PC-3 (cell line): ENCODE measurements at regions not wholly inside any gene's neighbourhood (a gene's known extent, or its start where the extent isn't known, plus 50 kb on each side); places are given as distances from the start of the nearest gene placed in this dataset.

Source experiments
- ATAC-seq: fragments of 200-7000 bp; cut with Tn5 transposase; 2 replicates; pipeline ENCODE4 v1.9.1; 2020; ENCODE audit warnings: mild to moderate bottlenecking, moderate library complexity
- BruUV-seq: library from RNA; stranded (reverse); fragments of 400-500 nt; replicated peaks from 2 replicates; lab custom pipeline; 2021; lab: Mats Ljungman, UMichigan
- CTCF ChIA-PET: fragments of 300-600 bp; sonication (Branson Sonifier 250); formaldehyde crosslinking; loops from one replicate; lab custom pipeline; 2022; ENCODE audit warnings: antibody characterized with exemption; lab: Charles Lee
- POLR2A ChIA-PET: fragments of 300-600 bp; sonication (Branson Sonifier 250); formaldehyde crosslinking; loops from one replicate; lab custom pipeline; 2022; ENCODE audit warnings: antibody characterized with exemption; ENCODE audit not compliant: unreplicated experiment; lab: Charles Lee
- DNase-seq: peaks from one replicate; pipeline ENCODE4 v3.0.0-alpha.2; 2015
- H2AFZ ChIP-seq: fragments of 300-600 bp; sonication (generic); 2 replicates; pipeline ENCODE4 v1.6.0; 2016; ENCODE audit warnings: antibody characterized with exemption, low read length
- H3F3A ChIP-seq: fragments of 300-600 bp; sonication (generic); one replicate; pipeline ENCODE4 v1.6.0; 2017; ENCODE audit warnings: antibody characterized with exemption, low read length, control low read depth, mild to moderate bottlenecking; ENCODE audit not compliant: unreplicated experiment
- H3K27ac ChIP-seq: fragments of 300-600 bp; sonication (generic); 2 replicates; pipeline ENCODE4 v1.5.1; 2016; ENCODE audit warnings: mild to moderate bottlenecking, low read length
- H3K27me3 ChIP-seq: fragments of 300-600 bp; sonication (generic); 2 replicates; pipeline ENCODE4 v1.6.1; 2016; ENCODE audit warnings: low read length, mixed read lengths
- H3K36me3 ChIP-seq: fragments of 300-600 bp; sonication (generic); 2 replicates; pipeline ENCODE4 v1.6.1; 2016; ENCODE audit warnings: low read depth, mixed run types, low read length, mixed read lengths
- H3K4me1 ChIP-seq: fragments of 300-600 bp; sonication (generic); 2 replicates; pipeline ENCODE4 v1.5.1; 2016; ENCODE audit warnings: low read length; ENCODE audit not compliant: insufficient read depth
- H3K4me2 ChIP-seq: fragments of 300-600 bp; sonication (generic); 2 replicates; pipeline ENCODE4 v1.6.0; 2016; ENCODE audit warnings: low read length
- H3K4me3 ChIP-seq: fragments of 300-600 bp; sonication (generic); 2 replicates; pipeline ENCODE4 v1.5.1; 2016; ENCODE audit warnings: mild to moderate bottlenecking, low read length, mixed read lengths
- H3K79me2 ChIP-seq: fragments of 300-600 bp; sonication (generic); 2 replicates; pipeline ENCODE4 v1.6.1; 2017; ENCODE audit warnings: low read length, mixed read lengths
- H3K9ac ChIP-seq: fragments of 300-600 bp; sonication (generic); 2 replicates; pipeline ENCODE4 v1.6.0; 2016; ENCODE audit warnings: mild to moderate bottlenecking, low read length
- H3K9me2 ChIP-seq: fragments of 300-600 bp; sonication (generic); replicated peaks from 2 replicates; pipeline ENCODE4 v1.6.1; 2016; ENCODE audit warnings: mixed run types, low read length, mixed read lengths
- H3K9me3 ChIP-seq: fragments of 300-600 bp; sonication (generic); 2 replicates; pipeline ENCODE4 v1.6.1; 2016; ENCODE audit warnings: low read length, mixed read lengths
- H4K20me1 ChIP-seq: fragments of 300-600 bp; sonication (generic); 2 replicates; pipeline ENCODE4 v1.6.1; 2016; ENCODE audit warnings: low read length, mixed read lengths
- CTCF ChIP-seq: fragments of 300-600 bp; sonication (generic); conservative IDR thresholded peaks from 2 replicates; pipeline ENCODE4 v1.5.1; 2017; ENCODE audit warnings: antibody characterized with exemption, low read depth, mild to moderate bottlenecking, low read length
- EZH2 ChIP-seq: fragments of 300-600 bp; sonication (generic); IDR thresholded peaks from one replicate; pipeline ENCODE4 v1.6.1; 2017; ENCODE audit warnings: antibody characterized with exemption, mild to moderate bottlenecking, low read length; ENCODE audit not compliant: unreplicated experiment
- EZH2phosphoT487 ChIP-seq: fragments of 300-600 bp; sonication (generic); IDR thresholded peaks from 2 replicates; pipeline ENCODE4 v1.6.1; 2018; ENCODE audit warnings: mild to moderate bottlenecking, antibody characterized with exemption, low read length, borderline replicate concordance
- intact Hi-C: fragments of 100-400 bp; cut with micrococcal nuclease; formaldehyde crosslinking; loops from 2 replicates; pipeline ENCODE4 v1.9.0; 2023

GRCh38 chr3:21310891-21311290, 440.1 kb downstream of the ZNF385D start:
- H3K9me3 ChIP-seq, result no peaks in the 10 kb centered on the region
- no peak overlapping the region for H3K4me2 ChIP-seq
- H3K4me3 ChIP-seq, result no peak overlapping the region
- no peaks in the 10 kb centered on the region for H3K27me3 ChIP-seq
- no peaks in the 10 kb centered on the region for H3K79me2 ChIP-seq
- no peaks in the 10 kb centered on the region for H3F3A ChIP-seq
- ChIA-PET POLR2A (no interaction called here), CTCF (no interaction called here)
- no peak overlapping the region for H3K9ac ChIP-seq
- H3K4me1 ChIP-seq, result no peaks in the 10 kb centered on the region
- TF ChIP-seq CTCF (no peak), EZH2 (no peak), EZH2phosphoT487 (no peak)
- ATAC-seq (no peak), DNase-seq (no peak)
- H3K36me3 ChIP-seq, result no peaks in the 10 kb centered on the region
- H3K27ac ChIP-seq, result no peak overlapping the region
- H4K20me1 ChIP-seq, result no peaks in the 10 kb centered on the region
- H3K9me2 ChIP-seq, result no peaks in the 10 kb centered on the region
- H2AFZ ChIP-seq, result no peak overlapping the region
- no TSS peak for BruUV-seq
- intact Hi-C loops, result no loop called here

GRCh38 chr3:21310161-21310560, 440.8 kb downstream of the ZNF385D start:
- Histone ChIP-seq H3K79me2 (no peaks in the 10 kb centered on the region), H3K4me1 (no peaks in the 10 kb centered on the region), H3K4me2 (no peak overlapping the region), H3K9ac (no peak overlapping the region), H3F3A (no peaks in the 10 kb centered on the region), H3K27ac (peak overlapping the region; percentile 29), H3K9me2 (no peaks in the 10 kb centered on the region), H3K9me3 (no peaks in the 10 kb centered on the region), H2AFZ (no peak overlapping the region), H3K27me3 (no peaks in the 10 kb centered on the region), H3K36me3 (no peaks in the 10 kb centered on the region), H3K4me3 (no peak overlapping the region), H4K20me1 (no peaks in the 10 kb centered on the region)
- DNase-seq (peak; percentile 29), ATAC-seq (peak; percentile 54)
- no TSS peak for BruUV-seq
- ChIA-PET CTCF (interaction anchor here (0.6 kb wide), 1 partner anchor 637 kb away, joined by 3 read pairs; no protein-coding TSS in a partner anchor), POLR2A (no interaction called here)
- no peak for TF ChIP-seq EZH2
- intact Hi-C loops, result no loop called here

GRCh38 chr3:21297304-21297703, 453.7 kb downstream of the ZNF385D start:
- POLR2A ChIA-PET, result no interaction called here
- no peaks in the 10 kb centered on the region for H3K9me2 ChIP-seq
- 0 out of 2 replicates have a peak, but pooled peaks cover 5% of the 10 kb centered on the region for H3K4me1 ChIP-seq
- H3F3A ChIP-seq, result no peaks in the 10 kb centered on the region
- TF ChIP-seq CTCF (peak; percentile 25; the same call in 1 of the 2 replicates), EZH2 (no peak)
- no peak overlapping the region for H3K27ac ChIP-seq
- DNase-seq (no peak), ATAC-seq (no peak)
- peaks cover 5% of the 10 kb centered on the region; the same call in 1 of the 2 replicates for H3K9me3 ChIP-seq
- no peaks in the 10 kb centered on the region for H3K36me3 ChIP-seq
- H3K9ac ChIP-seq, result no peak overlapping the region
- no peaks in the 10 kb centered on the region for H4K20me1 ChIP-seq
- no peaks in the 10 kb centered on the region for H3K27me3 ChIP-seq
- intact Hi-C loops, result loop anchor here (10.0 kb wide), 2 partner anchors 323 to 783 kb away; no protein-coding TSS in a partner anchor
- H3K4me3 ChIP-seq, result no peak overlapping the region
- no peak overlapping the region for H2AFZ ChIP-seq
- CTCF ChIA-PET, result no interaction called here
- no peak overlapping the region for H3K4me2 ChIP-seq
- no TSS peak for BruUV-seq
- no peaks in the 10 kb centered on the region for H3K79me2 ChIP-seq
